ENCODE measurements at regions not wholly inside any gene's neighbourhood (a gene's known extent, or its start where the extent isn't known, plus 50 kb on each side); places are given as distances from the start of the nearest gene placed in this dataset.

DNA sequence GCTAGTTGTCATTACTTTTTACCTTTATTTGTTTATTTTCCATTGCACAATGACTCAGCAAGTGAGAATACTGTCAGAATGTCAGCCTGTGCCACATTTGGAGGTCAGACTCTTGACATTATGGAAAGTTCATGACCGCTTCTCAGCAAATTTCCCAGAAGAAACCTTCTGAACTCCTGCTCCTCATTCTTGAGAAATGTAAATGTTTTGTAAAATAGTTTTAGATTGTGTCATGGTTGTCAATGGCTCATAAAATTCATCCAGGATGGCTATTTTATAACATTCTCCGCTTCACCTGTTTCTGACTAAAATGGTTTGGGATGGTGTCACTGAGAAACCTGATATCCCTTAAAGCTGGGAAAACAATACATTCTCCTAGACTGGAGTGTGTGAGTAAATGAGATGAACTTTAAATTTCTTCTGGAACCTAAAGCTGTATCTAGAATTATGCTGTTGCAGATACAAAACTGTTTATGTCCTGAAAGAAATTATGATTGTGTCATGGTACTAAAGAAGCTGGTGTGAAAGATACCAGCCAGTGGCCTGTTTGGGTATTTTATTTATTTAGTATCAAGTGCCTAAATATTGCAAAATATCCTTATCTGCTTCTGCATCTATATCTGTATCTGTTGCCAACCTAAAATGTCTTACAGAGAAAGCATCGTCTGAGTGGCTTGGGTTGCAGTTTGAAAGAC is 671.7 kb downstream of the GATA3 start:
- DNase-seq = no peak

- DNase-seq = no peak
Measured at GRCh38 chr10:8726779-8727084, 672.2 kb downstream of the GATA3 start.

GRCh38 chr10:8731121-8732095 is 676.9 kb downstream of the GATA3 start:
- no peak for DNase-seq

DNA sequence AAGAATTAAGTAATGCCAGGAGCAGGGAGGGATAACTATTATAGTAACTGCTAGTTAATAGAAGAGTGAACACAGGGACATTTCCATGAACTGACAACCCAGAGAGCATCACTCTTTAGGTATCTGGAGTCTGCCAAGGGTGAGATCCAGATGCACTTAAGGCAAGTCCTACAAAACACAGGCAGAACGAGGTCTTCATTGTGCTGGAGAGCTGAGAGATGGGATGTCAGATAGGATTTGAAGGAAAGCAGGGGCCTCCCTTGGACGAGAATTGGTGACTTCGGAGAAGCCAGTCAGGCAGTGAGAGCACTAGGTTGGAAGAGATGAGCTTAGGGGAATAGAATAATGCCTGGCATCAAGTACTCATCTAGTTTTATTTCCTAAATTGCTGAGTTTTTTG is 684.5 kb downstream of the GATA3 start:
- no peak for DNase-seq

GRCh38 chr10:8752146-8752843 is 697.8 kb downstream of the GATA3 start:
- no peak for DNase-seq

GRCh38 chr10:8758029-8758428 is 703.5 kb downstream of the GATA3 start:
- DNase-seq = no peak

- no peak for DNase-seq
Measured at GRCh38 chr10:8766899-8767298, 712.4 kb downstream of the GATA3 start.

DNA sequence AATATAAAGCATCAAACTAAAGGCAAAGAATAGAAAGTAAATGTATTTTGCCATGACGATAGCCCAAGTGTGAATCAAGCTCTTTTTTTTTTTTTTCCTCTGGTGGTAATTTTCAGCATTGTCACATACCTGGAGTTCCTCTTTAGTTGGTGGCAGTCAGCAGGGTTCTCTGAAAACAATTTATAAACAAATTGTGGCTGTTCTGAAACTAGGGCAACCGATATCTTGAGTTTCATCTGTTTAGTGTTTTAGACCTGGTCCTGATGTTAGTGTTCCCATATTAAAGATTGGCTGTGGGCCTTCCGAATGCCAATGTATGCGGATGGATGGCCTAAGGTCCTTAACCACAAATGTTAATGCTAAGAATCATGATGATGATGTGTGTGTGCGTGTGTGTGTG is 713.1 kb downstream of the GATA3 start:
- DNase-seq = peak in 1 of 2 donors; percentile 22

DNA sequence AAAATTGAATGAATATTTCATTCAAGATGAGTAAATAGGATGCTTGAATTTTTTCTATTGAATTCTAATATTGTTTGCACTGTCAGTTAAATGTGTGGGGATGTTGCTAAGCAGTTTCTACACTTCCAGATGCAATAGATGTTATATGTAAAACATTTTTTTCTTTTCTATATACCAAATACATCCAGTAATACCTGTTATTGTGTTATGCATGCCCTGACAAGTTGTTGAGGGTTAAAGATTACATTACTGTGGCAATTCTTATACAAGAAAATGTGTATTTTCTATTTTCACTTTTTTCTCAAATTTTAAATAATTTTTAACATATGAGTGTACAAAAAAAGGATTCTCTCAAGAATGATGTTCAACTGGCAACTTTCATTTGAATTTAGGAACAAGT is 713.9 kb downstream of the GATA3 start:
- DNase-seq = no peak

- DNase-seq = no peak
Measured at GRCh38 chr10:8768852-8769251, 714.4 kb downstream of the GATA3 start.

- DNase-seq = peak in 1 of 2 donors; percentile 34
Measured at GRCh38 chr10:8776926-8777622, 722.6 kb downstream of the GATA3 start.

GRCh38 chr10:8778713-8779112 is 724.2 kb downstream of the GATA3 start:
- DNase-seq = no peak

- DNase-seq = no peak
Measured at GRCh38 chr10:8787649-8788048, 733.2 kb downstream of the GATA3 start.

DNA sequence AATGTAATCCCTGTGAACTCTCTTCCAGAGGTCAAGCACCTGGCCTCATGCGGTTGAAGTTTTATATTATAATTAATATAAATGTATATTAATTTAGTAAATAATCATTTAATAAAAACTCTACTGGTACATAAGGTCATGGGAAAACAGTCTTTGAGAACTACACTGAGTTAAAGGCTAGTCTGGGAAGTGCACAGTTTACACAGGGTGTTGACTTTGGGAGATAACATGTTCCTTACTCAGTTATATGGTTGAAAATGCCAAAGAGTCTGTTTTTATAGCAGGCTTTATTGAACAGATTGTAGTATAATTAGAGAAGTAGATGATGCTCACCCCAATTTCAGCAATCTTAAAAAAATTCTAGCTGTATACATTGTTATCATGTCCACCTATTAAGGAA is 735.9 kb downstream of the GATA3 start:
- no peak for DNase-seq

GRCh38 chr10:8794860-8795259 is 740.4 kb downstream of the GATA3 start:
- no peak for DNase-seq

DNA sequence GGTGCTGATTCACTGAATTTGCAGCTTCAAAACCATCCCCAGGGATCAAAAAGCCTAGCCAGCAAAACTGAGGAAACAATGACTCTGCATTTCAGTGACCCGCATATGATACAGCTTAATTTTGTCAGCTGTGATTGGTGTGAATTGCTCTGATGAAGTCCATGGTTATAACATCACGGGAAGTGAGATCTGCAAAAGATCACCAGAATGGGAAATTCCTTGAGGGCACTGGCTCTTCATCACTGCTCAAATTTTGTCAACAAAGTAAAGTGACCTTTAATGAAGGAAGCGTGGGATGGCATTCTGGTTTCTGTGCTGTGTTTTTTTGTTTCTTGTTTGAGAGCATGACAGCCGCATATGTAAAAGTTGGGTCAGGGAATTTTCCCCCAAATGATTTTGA is 745.9 kb downstream of the GATA3 start:
- DNase-seq = no peak

- DNase-seq = no peak
Measured at GRCh38 chr10:8803992-8804391, 749.5 kb downstream of the GATA3 start.

DNA sequence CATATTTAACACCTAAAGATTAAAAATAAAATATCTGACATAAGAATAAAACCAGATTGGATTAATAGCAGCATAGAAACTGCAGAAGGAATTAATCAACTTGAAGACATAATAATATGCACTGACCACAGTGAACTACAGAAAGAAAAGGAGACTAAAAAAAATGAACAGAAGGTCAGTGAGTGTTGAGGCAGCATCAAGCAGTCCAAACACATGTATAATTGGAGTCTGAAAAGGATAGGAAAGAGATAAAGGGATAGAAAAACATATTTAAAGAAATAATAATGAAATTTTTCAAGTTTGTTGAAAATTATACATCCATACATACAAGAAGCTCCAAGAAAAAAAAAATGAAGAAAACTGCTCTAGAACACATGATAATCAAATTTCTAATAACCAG is 756.2 kb downstream of the GATA3 start:
- no peak for DNase-seq

DNA sequence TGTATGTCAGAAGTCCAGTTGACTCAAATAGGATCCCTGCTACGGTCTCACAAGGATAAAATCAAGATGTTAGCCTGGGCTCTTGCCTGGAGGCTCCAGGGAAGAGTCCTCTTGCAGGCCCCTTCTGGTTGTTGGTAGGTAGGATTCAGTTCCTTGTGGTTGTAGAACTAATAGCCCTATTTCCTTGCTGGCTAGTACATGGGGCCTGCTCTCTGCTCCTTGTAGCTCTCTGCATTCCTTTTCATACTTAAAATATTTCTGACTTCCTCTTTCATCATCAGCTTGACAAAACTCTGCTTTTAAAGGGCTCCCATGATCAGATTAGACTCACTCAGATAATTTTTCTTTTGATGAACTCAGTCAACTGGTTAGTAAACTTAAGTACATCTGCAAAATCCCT is 756.7 kb downstream of the GATA3 start:
- no peak for DNase-seq

GRCh38 chr10:8815969-8816368 is 761.5 kb downstream of the GATA3 start:
- no peak for DNase-seq

- no peak for DNase-seq
Measured at GRCh38 chr10:8817299-8817698, 762.8 kb downstream of the GATA3 start.

DNA sequence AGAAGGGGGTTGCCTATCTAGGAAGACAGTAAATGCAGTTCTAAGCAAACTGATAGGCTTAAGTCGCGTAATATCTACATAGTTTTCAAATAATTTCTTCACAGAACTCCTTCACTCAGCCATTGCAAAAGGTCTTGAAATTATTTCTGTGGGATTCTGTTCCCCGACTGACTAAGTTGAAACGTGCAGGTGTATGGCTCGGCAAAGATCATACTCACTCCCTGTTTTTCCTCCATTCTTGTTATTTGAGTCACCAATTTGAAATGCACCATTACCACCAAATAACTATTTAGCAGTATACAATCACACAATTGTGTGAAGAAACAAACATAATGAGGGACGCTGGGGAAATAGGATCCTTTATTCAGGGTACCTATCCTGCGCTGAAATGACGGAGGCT is 771.1 kb downstream of the GATA3 start:
- no peak for DNase-seq

GRCh38 chr10:8829592-8829991 is 775.1 kb downstream of the GATA3 start:
- DNase-seq = no peak

Measured in CD4-positive, alpha-beta T cell treated with Interferon alpha-2 for 1 hour (primary cell).